ENCODE measurements at regions not wholly inside any gene's neighbourhood (a gene's known extent, or its start where the extent isn't known, plus 50 kb on each side); places are given as distances from the start of the nearest gene placed in this dataset.

- DNase-seq (ENCODE audit: low read depth in 4 of 6, low spot score in 6 of 6), result no peak
- H3K36me3 ChIP-seq (ENCODE audit: control insufficient read depth, insufficient read depth, low read length), result no peaks in the 10 kb centered on the region
- no peak overlapping the region for H3K4me3 ChIP-seq (ENCODE audit: low read depth, low read length)
- no peaks in the 10 kb centered on the region for H3K27me3 ChIP-seq (ENCODE audit: control insufficient read depth, insufficient read depth, low read length)
- no peaks in the 10 kb centered on the region for H3K4me1 ChIP-seq (ENCODE audit: control insufficient read depth, insufficient read depth, low read length)
- H3K27ac ChIP-seq (ENCODE audit: low read depth, low read length), result no peak overlapping the region
- no peaks in the 10 kb centered on the region for H3K9me3 ChIP-seq (ENCODE audit: control insufficient read depth, insufficient read depth, low read length)
- WGBS (ENCODE audit: insufficient coverage), result no CpG with 5 or more reads among the region's 1 CpG
Measured at GRCh38 chr7:81370822-81371221, 399.0 kb downstream of the HGF start.

- DNase-seq (ENCODE audit: low read depth in 4 of 6, low spot score in 6 of 6), result no peak
Measured at GRCh38 chr7:81367326-81367931, 402.4 kb downstream of the HGF start.

GRCh38 chr7:81366546-81366945, 403.3 kb downstream of the HGF start:
- no peak for DNase-seq (ENCODE audit: low read depth in 4 of 6, low spot score in 6 of 6)
- Histone ChIP-seq H3K4me3 (ENCODE audit: low read depth, low read length) (no peak overlapping the region), H3K4me1 (ENCODE audit: control insufficient read depth, insufficient read depth, low read length) (no peaks in the 10 kb centered on the region), H3K27ac (ENCODE audit: low read depth, low read length) (no peak overlapping the region), H3K9me3 (ENCODE audit: control insufficient read depth, insufficient read depth, low read length) (no peaks in the 10 kb centered on the region), H3K27me3 (ENCODE audit: control insufficient read depth, insufficient read depth, low read length) (no peaks in the 10 kb centered on the region), H3K36me3 (ENCODE audit: control insufficient read depth, insufficient read depth, low read length) (no peaks in the 10 kb centered on the region)

More at GRCh38 chr7:81367326-81367931, 402.4 kb downstream of the HGF start:
- H3K4me3 ChIP-seq (ENCODE audit: low read depth, low read length), result no peak overlapping the region
- 100% methylated on average over 2 of the region's 3 CpGs for WGBS (ENCODE audit: insufficient coverage)
- H3K36me3 ChIP-seq (ENCODE audit: control insufficient read depth, insufficient read depth, low read length), result no peaks in the 10 kb centered on the region
- H3K27ac ChIP-seq (ENCODE audit: low read depth, low read length), result no peak overlapping the region
- no peaks in the 10 kb centered on the region for H3K4me1 ChIP-seq (ENCODE audit: control insufficient read depth, insufficient read depth, low read length)
- H3K27me3 ChIP-seq (ENCODE audit: control insufficient read depth, insufficient read depth, low read length), result no peaks in the 10 kb centered on the region
- no peaks in the 10 kb centered on the region for H3K9me3 ChIP-seq (ENCODE audit: control insufficient read depth, insufficient read depth, low read length)

GRCh38 chr7:81361769-81362312, 408.0 kb downstream of the HGF start:
- no peaks in the 10 kb centered on the region for H3K27me3 ChIP-seq (ENCODE audit: control insufficient read depth, insufficient read depth, low read length)
- H3K4me1 ChIP-seq (ENCODE audit: control insufficient read depth, insufficient read depth, low read length), result no peaks in the 10 kb centered on the region
- H3K9me3 ChIP-seq (ENCODE audit: control insufficient read depth, insufficient read depth, low read length), result no peaks in the 10 kb centered on the region
- DNase-seq (ENCODE audit: low read depth in 4 of 6, low spot score in 6 of 6), result no peak
- no peak overlapping the region for H3K27ac ChIP-seq (ENCODE audit: low read depth, low read length)
- 77% methylated on average over 2 of the region's 2 CpGs for WGBS (ENCODE audit: insufficient coverage)
- H3K4me3 ChIP-seq (ENCODE audit: low read depth, low read length), result no peak overlapping the region
- no peaks in the 10 kb centered on the region for H3K36me3 ChIP-seq (ENCODE audit: control insufficient read depth, insufficient read depth, low read length)

GRCh38 chr7:81355911-81356310, 413.9 kb downstream of the HGF start:
- no peak overlapping the region for H3K27ac ChIP-seq (ENCODE audit: low read depth, low read length)
- no CpG with 5 or more reads among the region's 2 CpGs for WGBS (ENCODE audit: insufficient coverage)
- H3K27me3 ChIP-seq (ENCODE audit: control insufficient read depth, insufficient read depth, low read length), result no peaks in the 10 kb centered on the region
- no peak for DNase-seq (ENCODE audit: low read depth in 4 of 6, low spot score in 6 of 6)
- H3K4me1 ChIP-seq (ENCODE audit: control insufficient read depth, insufficient read depth, low read length), result no peaks in the 10 kb centered on the region
- no peaks in the 10 kb centered on the region for H3K36me3 ChIP-seq (ENCODE audit: control insufficient read depth, insufficient read depth, low read length)
- no peak overlapping the region for H3K4me3 ChIP-seq (ENCODE audit: low read depth, low read length)
- no peaks in the 10 kb centered on the region for H3K9me3 ChIP-seq (ENCODE audit: control insufficient read depth, insufficient read depth, low read length)

GRCh38 chr7:81349044-81349443, 420.8 kb downstream of the HGF start:
- H3K9me3 ChIP-seq (ENCODE audit: control insufficient read depth, insufficient read depth, low read length), result no peaks in the 10 kb centered on the region
- no peaks in the 10 kb centered on the region for H3K36me3 ChIP-seq (ENCODE audit: control insufficient read depth, insufficient read depth, low read length)
- H3K4me1 ChIP-seq (ENCODE audit: control insufficient read depth, insufficient read depth, low read length), result no peaks in the 10 kb centered on the region
- no peaks in the 10 kb centered on the region for H3K27me3 ChIP-seq (ENCODE audit: control insufficient read depth, insufficient read depth, low read length)
- no peak for DNase-seq (ENCODE audit: low read depth in 4 of 6, low spot score in 6 of 6)
- H3K27ac ChIP-seq (ENCODE audit: low read depth, low read length), result no peak overlapping the region
- no peak overlapping the region for H3K4me3 ChIP-seq (ENCODE audit: low read depth, low read length)
- no CpG with 5 or more reads among the region's 5 CpGs for whole genome bisulfite sequencing (ENCODE audit: insufficient coverage)

GRCh38 chr7:81339946-81340345, 421.1 kb upstream of the SEMA3C start:
- no peak for DNase-seq (ENCODE audit: low read depth in 4 of 6, low spot score in 6 of 6)
- no peaks in the 10 kb centered on the region for H3K4me1 ChIP-seq (ENCODE audit: control insufficient read depth, insufficient read depth, low read length)
- H3K4me3 ChIP-seq (ENCODE audit: low read depth, low read length), result no peak overlapping the region
- no CpG with 5 or more reads among the region's 2 CpGs for WGBS (ENCODE audit: insufficient coverage)
- no peak overlapping the region for H3K27ac ChIP-seq (ENCODE audit: low read depth, low read length)
- H3K27me3 ChIP-seq (ENCODE audit: control insufficient read depth, insufficient read depth, low read length), result no peaks in the 10 kb centered on the region
- no peaks in the 10 kb centered on the region for H3K36me3 ChIP-seq (ENCODE audit: control insufficient read depth, insufficient read depth, low read length)
- H3K9me3 ChIP-seq (ENCODE audit: control insufficient read depth, insufficient read depth, low read length), result no peaks in the 10 kb centered on the region

GRCh38 chr7:81333536-81333935, 414.7 kb upstream of the SEMA3C start:
- Histone ChIP-seq H3K36me3 (ENCODE audit: control insufficient read depth, insufficient read depth, low read length) (no peaks in the 10 kb centered on the region), H3K27ac (ENCODE audit: low read depth, low read length) (no peak overlapping the region), H3K9me3 (ENCODE audit: control insufficient read depth, insufficient read depth, low read length) (no peaks in the 10 kb centered on the region), H3K4me1 (ENCODE audit: control insufficient read depth, insufficient read depth, low read length) (no peaks in the 10 kb centered on the region), H3K4me3 (ENCODE audit: low read depth, low read length) (no peak overlapping the region), H3K27me3 (ENCODE audit: control insufficient read depth, insufficient read depth, low read length) (no peaks in the 10 kb centered on the region)
- DNase-seq (ENCODE audit: low read depth in 4 of 6, low spot score in 6 of 6), result no peak
- WGBS (ENCODE audit: insufficient coverage), result 60% methylated on average over 2 of the region's 13 CpGs

- no CpG with 5 or more reads among the region's 1 CpG for WGBS (ENCODE audit: insufficient coverage)
- H3K27me3 ChIP-seq (ENCODE audit: control insufficient read depth, insufficient read depth, low read length), result no peaks in the 10 kb centered on the region
Measured at GRCh38 chr7:81333004-81333403, 414.2 kb upstream of the SEMA3C start.

More at GRCh38 chr7:81333004-81333403, 414.2 kb upstream of the SEMA3C start:
- Histone ChIP-seq H3K36me3 (ENCODE audit: control insufficient read depth, insufficient read depth, low read length) (no peaks in the 10 kb centered on the region), H3K9me3 (ENCODE audit: control insufficient read depth, insufficient read depth, low read length) (no peaks in the 10 kb centered on the region), H3K4me3 (ENCODE audit: low read depth, low read length) (no peak overlapping the region), H3K27ac (ENCODE audit: low read depth, low read length) (no peak overlapping the region), H3K4me1 (ENCODE audit: control insufficient read depth, insufficient read depth, low read length) (no peaks in the 10 kb centered on the region)
- no peak for DNase-seq (ENCODE audit: low read depth in 4 of 6, low spot score in 6 of 6)
